Mucosa of stomach (tissue), 1 donor: ENCODE measurements at regions not wholly inside any gene's neighbourhood (a gene's known extent, or its start where the extent isn't known, plus 50 kb on each side); places are given as distances from the start of the nearest gene placed in this dataset.
"Not testable (repeated sequence)": the region's sequence is repeated elsewhere in the genome, so short reads cannot be mapped to it uniquely, and the experiment has no call there.

Experiments used
- H3K27me3 ChIP-seq: one replicate; pipeline ENCODE4 v1.7.0; 2013; ENCODE audit warnings: mild to moderate bottlenecking, low read length; ENCODE audit not compliant: control insufficient read depth, insufficient read depth
- H3K36me3 ChIP-seq: one replicate; pipeline ENCODE4 v1.7.0; 2013; ENCODE audit warnings: low read length; ENCODE audit not compliant: control insufficient read depth, insufficient read depth
- H3K4me1 ChIP-seq: one replicate; pipeline ENCODE4 v1.7.0; 2013; ENCODE audit warnings: mild to moderate bottlenecking, low read length; ENCODE audit not compliant: control insufficient read depth, insufficient read depth
- H3K4me3 ChIP-seq: one replicate; pipeline ENCODE4 v1.7.0; 2013; ENCODE audit warnings: low read length
- H3K9ac ChIP-seq: one replicate; pipeline ENCODE4 v1.7.0; 2013; ENCODE audit warnings: mild to moderate bottlenecking, low read length, moderate library complexity
- H3K9me3 ChIP-seq: one replicate; pipeline ENCODE4 v1.7.0; 2013; ENCODE audit warnings: mild to moderate bottlenecking, low read length, moderate library complexity; ENCODE audit not compliant: control insufficient read depth
- donor health status: Pancreatic carcinoma.

DNA sequence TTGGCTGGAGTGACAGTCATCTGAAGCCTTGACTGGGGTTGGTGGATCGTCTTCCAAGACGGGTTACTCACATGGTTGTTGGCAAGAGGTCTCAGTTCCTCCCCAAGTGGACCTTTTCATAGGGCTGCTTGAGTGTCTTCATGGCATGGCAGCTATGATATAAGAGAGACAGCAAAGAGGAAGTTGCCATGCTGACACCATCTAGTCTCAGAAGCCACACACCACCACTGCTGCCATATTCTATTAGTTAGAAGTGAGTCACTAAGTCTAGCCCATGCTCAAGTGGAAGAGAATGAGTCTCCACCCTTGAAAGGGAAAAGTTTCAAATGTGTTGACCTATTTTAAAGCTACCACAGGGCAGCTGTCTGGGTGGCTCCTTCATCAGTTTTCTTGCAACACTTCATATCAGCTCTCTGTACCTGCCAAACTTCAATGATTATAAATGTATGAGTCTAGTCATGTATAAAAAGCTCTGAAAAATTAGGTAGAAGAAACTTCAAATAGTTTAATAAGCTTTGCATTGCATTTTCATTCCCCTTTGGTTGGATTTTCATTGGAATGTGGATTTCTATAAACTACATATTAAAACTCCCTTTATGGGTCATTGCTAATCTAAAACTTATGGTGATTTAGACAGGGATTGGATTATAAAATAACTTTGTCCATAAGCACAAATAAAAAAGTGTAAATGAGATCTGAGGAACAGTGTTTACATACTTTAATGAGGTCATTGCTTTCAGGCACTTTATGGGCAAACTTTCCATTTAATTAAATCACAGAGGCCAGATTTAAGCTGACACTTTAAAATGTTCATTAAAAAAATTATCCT is 68.0 kb upstream of the ATXN3L start:
- Histone ChIP-seq H3K27me3 (no peaks in the 10 kb centered on the region), H3K4me3 (no peak overlapping the region), H3K4me1 (peaks cover 5% of the 10 kb centered on the region), H3K9me3 (no peaks in the 10 kb centered on the region), H3K36me3 (no peaks in the 10 kb centered on the region), H3K9ac (no peak overlapping the region)

DNA sequence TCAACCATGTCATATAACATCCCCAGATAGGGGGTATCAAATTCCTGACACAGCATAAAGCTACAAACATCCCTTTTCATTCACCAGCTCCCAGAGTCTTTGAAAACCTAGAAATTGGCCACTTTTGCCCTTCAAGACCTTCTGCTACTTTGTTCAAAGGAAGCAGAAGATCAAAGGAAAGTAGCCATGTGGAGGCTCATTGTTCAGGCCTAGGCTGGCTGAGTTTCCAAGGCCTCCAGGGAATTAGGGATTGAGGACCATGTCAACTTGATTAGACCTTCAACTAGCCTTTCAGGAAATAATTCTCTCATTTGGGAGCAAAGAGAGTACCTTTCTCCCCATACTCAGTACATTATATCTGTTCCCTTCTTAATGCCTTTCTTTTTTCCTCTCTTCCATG is 66.8 kb upstream of the ATXN3L start:
- H3K9me3 ChIP-seq: no peaks in the 10 kb centered on the region
- H3K4me1 ChIP-seq: peaks cover 5% of the 10 kb centered on the region
- H3K27me3 ChIP-seq: no peaks in the 10 kb centered on the region
- H3K36me3 ChIP-seq: no peaks in the 10 kb centered on the region
- no peak overlapping the region for H3K9ac ChIP-seq
- no peak overlapping the region for H3K4me3 ChIP-seq

DNA sequence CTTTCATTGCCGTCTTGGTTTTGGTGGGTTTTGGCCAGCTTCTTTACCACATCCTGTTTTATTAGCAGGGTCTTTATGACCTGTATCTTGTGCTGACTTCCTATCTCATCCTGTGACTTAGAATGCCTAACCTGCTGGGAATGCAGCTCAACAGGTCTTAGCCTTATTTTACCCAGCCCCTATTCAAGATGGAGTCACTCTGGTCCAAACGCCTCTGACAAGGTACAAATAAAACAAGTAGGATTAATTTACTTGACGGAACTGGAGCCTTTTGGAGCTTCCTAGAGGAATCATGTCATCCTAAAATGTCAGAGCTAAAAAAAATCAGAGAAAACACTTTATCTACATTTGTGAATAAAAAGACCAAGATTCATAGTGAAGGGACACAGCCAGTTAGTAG is 66.2 kb upstream of the ATXN3L start:
- Histone ChIP-seq H3K9me3 (no peaks in the 10 kb centered on the region), H3K4me1 (peaks cover 5% of the 10 kb centered on the region), H3K27me3 (no peaks in the 10 kb centered on the region), H3K36me3 (no peaks in the 10 kb centered on the region), H3K4me3 (no peak overlapping the region), H3K9ac (no peak overlapping the region)

DNA sequence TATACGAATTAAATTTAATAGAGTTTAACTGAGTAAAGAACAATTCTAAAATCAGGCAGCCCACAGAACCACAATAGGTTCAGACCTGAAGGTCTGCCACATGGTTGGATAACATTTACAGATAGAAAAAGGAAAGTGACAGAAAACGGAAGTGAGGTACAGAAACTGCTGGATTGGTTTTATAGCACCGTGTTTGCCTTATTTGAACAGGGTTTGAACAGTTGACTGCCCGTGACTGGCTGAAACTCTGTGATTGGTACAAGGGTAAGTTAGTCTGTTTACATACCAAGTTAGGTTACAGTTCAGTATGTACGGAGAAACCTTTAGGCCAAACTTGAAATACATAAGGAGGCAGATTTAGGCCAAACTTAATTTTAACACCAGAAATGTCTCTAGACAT is 64.1 kb upstream of the ATXN3L start:
- no peak overlapping the region for H3K9ac ChIP-seq

DNA sequence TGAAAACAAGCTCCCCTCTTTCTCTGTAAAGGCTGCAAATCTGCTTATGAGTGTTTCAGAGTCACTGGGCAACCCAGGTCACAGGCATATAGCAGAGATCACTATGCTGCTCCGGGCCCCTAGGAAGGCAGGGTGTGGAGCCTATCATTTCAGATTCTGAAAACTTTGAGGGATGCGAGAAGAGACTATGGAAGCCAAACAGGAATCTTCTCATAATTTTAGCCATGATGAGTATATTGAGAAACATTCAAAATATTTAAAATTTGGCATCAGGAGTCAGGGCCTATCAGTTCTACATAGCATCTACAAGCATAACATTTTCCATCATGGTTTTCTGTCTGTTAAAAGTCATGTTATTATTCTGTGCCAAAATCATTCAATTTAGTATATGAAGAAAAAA is 61.7 kb upstream of the ATXN3L start:
- Histone ChIP-seq H3K4me3 (no peak overlapping the region), H3K36me3 (no peaks in the 10 kb centered on the region), H3K9me3 (no peaks in the 10 kb centered on the region), H3K27me3 (no peaks in the 10 kb centered on the region), H3K4me1 (no peaks in the 10 kb centered on the region), H3K9ac (no peak overlapping the region)

More for the DNA sequence above, 64.1 kb upstream of the ATXN3L start:
- Histone ChIP-seq H3K4me1 (peaks cover 5% of the 10 kb centered on the region), H3K27me3 (no peaks in the 10 kb centered on the region), H3K4me3 (no peak overlapping the region), H3K9me3 (no peaks in the 10 kb centered on the region), H3K36me3 (no peaks in the 10 kb centered on the region)

DNA sequence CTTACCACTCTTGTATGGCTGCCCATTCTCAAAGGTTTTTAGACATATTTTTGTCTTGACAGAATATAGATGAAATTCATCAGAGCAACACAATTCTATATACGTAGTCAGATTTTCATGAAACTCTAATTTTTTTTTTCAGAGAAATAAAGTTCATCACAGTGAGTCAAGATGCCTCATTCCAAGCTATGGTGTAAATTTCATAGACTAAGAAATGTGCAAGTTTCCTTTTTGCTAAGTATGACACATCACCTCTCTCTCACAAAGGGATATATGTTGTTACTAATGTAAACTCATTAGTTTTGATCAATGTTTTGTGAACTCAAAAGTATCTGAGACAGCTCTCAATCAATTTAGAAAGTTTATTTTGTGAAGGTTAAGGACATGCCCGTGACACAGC is 60.4 kb upstream of the ATXN3L start:
- no peaks in the 10 kb centered on the region for H3K4me1 ChIP-seq
- H3K36me3 ChIP-seq: no peaks in the 10 kb centered on the region
- no peaks in the 10 kb centered on the region for H3K9me3 ChIP-seq
- H3K9ac ChIP-seq: no peak overlapping the region
- H3K4me3 ChIP-seq: no peak overlapping the region
- H3K27me3 ChIP-seq: no peaks in the 10 kb centered on the region

DNA sequence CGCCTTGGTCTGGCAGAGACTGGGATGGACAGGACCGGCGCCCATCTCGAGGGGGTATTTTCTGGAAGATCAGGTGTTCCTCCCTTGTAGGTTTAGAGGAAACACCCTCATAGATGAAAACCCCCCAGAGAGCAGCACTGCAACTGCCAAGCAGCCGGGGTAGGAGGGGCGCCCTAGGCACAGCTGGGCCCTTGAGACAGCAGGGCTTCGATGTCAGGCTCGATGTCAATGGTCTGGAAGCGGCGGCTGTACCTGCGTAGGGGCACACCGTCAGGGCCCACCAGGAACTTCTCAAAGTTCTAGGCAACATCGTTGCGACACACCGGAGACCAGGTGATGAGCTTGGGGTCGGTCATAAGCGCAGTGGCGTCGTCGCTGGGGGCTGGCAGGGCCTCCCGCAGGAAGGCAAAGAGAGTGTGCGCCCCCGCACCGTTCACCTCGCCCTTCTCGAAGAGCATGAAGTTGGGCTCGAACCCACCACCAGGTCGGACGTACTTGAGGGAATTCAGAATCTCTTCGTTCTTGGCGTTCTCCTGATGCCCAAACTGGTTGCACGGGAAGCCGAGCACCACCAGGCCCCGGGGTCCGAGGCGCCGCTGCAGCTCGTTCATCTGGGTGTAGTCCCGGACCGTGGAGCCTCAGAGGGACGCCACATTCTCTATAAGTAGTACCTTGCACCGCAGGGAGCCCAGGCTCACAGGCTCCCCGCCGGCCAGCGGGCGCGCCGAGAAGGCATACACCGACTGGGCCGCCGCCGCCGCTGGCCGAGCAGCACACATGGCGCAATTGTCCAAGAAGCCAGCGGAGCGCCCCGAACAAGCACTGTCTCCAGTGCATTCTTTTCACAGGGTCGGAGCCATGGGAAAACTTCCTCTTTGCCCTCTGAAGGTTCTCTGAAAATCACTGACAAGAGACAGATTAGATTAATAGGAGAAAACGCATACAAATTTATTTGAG is 59.0 kb upstream of the ATXN3L start:
- H3K27me3 ChIP-seq, H3K9me3 ChIP-seq, H3K4me3 ChIP-seq, H3K9ac ChIP-seq, H3K4me1 ChIP-seq, H3K36me3 ChIP-seq: not testable (repeated sequence)

DNA sequence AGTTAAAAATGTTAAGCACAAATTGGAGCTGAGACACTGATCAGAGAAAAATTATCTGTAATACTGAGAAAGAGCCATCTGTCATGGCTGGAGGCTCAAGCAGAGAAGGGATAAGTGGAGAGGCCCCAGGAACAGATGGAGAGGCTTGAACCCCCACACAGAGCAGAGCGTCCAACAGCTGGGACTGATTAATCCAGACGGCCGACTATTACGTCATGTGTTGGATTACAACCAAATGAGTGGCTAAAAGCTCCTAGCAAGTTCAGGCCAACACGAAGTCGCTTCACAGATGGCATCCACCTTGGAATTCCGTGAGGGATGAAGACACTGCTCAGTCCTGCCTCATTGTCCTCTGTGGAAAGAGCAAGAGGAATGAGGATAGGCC is 57.7 kb upstream of the ATXN3L start:
- Histone ChIP-seq H3K27me3 (no peaks in the 10 kb centered on the region), H3K9ac (no peak overlapping the region), H3K36me3 (no peaks in the 10 kb centered on the region)

DNA sequence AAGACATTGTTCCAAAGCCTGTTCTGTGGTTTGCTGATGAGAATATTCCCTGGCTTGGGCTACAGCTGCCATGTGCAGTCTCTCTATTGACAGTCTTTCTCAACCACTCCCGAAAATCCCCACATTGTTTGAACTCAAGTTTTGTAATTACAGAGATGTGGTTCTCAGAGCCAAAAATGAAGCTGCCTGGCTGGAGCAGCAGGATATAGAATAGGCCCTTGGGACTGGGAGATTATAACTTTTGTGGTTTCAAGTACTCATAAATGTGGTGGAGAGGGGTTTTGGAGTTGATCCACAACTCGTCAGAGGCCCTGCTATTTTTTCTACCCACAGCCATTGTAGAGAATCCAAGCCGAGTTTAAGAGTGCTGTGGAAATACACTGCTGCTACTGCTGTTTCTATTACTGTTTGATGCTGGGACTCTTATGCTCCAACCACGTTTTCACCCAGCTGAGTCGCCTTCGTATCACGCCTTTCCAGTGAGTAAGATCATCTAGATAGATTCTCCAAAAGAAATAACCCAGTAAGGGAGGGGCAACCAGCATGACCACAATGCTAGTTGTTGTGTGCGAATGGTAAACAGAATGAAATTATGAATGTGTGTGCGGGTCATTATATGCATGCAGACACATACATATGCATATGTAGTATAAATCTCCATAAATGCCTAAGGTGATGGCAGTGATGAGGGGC is 57.1 kb upstream of the ATXN3L start:
- Histone ChIP-seq H3K4me3 (no peak overlapping the region), H3K9me3 (no peaks in the 10 kb centered on the region), H3K4me1 (no peaks in the 10 kb centered on the region), H3K36me3 (no peaks in the 10 kb centered on the region), H3K27me3 (no peaks in the 10 kb centered on the region), H3K9ac (no peak overlapping the region)

More for the DNA sequence above, 57.7 kb upstream of the ATXN3L start:
- H3K4me3 ChIP-seq: no peak overlapping the region
- H3K9me3 ChIP-seq: no peaks in the 10 kb centered on the region
- H3K4me1 ChIP-seq: no peaks in the 10 kb centered on the region

DNA sequence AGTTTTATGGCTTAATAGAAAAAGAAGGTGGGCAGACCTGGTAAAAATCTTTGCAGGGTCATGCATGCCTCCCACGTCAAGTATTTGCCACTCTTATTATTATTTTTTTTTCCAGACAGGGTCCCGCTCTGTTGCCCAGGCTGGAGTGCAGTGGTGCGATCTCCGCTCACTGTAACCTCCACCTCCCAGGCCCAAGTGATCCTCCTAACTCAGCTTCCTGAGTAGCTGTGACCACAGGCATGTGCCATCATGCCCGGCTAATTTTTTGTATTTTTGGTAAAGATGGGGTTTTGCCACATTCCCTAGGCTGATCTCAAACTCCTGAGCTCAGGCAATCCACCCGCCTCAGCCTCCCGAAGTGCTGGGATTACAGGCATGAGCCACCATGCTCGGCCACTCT is 55.7 kb upstream of the ATXN3L start:
- H3K36me3 ChIP-seq, H3K4me1 ChIP-seq, H3K9ac ChIP-seq, H3K27me3 ChIP-seq, H3K4me3 ChIP-seq, H3K9me3 ChIP-seq: not testable (repeated sequence)

DNA sequence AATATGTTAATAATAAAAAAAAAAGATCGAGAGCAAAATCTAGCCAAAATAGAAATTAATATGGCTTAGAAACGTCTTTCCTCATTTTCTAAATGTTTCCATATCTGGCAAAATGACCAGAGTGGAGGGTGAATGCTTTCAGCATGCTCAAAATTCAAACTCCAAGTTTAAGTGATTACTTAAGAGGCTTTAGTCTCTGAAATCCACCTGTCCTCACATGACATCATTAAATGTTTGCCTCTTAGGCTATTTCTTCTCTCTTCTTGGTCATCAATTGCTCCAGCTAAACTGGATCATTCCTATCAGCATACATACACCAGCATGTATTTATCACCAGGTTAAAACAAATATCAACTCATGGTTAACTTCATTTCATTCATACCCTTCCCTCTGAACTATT is 54.5 kb upstream of the ATXN3L start:
- Histone ChIP-seq H3K9ac (no peak overlapping the region), H3K4me3 (no peak overlapping the region), H3K9me3 (no peaks in the 10 kb centered on the region), H3K36me3 (no peaks in the 10 kb centered on the region), H3K4me1 (no peaks in the 10 kb centered on the region), H3K27me3 (no peaks in the 10 kb centered on the region)
